RWPE2 (cell line): ENCODE measurements at regions not wholly inside any gene's neighbourhood (a gene's known extent, or its start where the extent isn't known, plus 50 kb on each side); places are given as distances from the start of the nearest gene placed in this dataset.

Experiments used
- ATAC-seq: fragments of 200-7000 bp; cut with Tn5 transposase; 3 replicates; pipeline ENCODE4 v1.9.1; 2021; ENCODE audit warnings: low read depth
- DNase-seq: peaks from one replicate; pipeline ENCODE4 v3.0.0-alpha.2; 2020; ENCODE audit warnings: low spot score
- H3K27ac ChIP-seq: fragments of 450-650 bp; 2 replicates; pipeline ENCODE4 v1.5.1; 2017; ENCODE audit warnings: mild to moderate bottlenecking; ENCODE audit not compliant: poor library complexity, severe bottlenecking
- H3K27me3 ChIP-seq: fragments of 250-450 bp; sonication (Bioruptor Pico); 2 replicates; pipeline ENCODE4 v1.5.1; 2021; ENCODE audit warnings: mild to moderate bottlenecking, moderate library complexity; ENCODE audit not compliant: insufficient read depth, poor library complexity, severe bottlenecking
- H3K36me3 ChIP-seq: fragments of 250-450 bp; sonication (Bioruptor Pico); 2 replicates; pipeline ENCODE4 v1.5.1; 2020; ENCODE audit warnings: low read depth, mild to moderate bottlenecking, moderate library complexity
- H3K4me1 ChIP-seq: fragments of 250-450 bp; sonication (Bioruptor Pico); 2 replicates; pipeline ENCODE4 v1.5.1; 2021; ENCODE audit warnings: mild to moderate bottlenecking, moderate library complexity; ENCODE audit not compliant: insufficient read depth, poor library complexity, severe bottlenecking
- H3K4me3 ChIP-seq: fragments of 250-450 bp; sonication (Bioruptor Pico); 2 replicates; pipeline ENCODE4 v1.5.1; 2021; ENCODE audit warnings: mild to moderate bottlenecking, moderate library complexity; ENCODE audit not compliant: severe bottlenecking
- H3K9me3 ChIP-seq: fragments of 250-450 bp; sonication (Bioruptor Pico); 2 replicates; pipeline ENCODE4 v1.5.1; 2021; ENCODE audit warnings: mild to moderate bottlenecking, moderate library complexity; ENCODE audit not compliant: severe bottlenecking
- TF ChIP-seq, protein P1 (sequence below): fragments of 450-650 bp; IDR thresholded peaks from one replicate; pipeline ENCODE4 v1.5.1; 2017; ENCODE audit warnings: mild to moderate bottlenecking, moderate library complexity; ENCODE audit not compliant: poor library complexity, severe bottlenecking

DNA sequence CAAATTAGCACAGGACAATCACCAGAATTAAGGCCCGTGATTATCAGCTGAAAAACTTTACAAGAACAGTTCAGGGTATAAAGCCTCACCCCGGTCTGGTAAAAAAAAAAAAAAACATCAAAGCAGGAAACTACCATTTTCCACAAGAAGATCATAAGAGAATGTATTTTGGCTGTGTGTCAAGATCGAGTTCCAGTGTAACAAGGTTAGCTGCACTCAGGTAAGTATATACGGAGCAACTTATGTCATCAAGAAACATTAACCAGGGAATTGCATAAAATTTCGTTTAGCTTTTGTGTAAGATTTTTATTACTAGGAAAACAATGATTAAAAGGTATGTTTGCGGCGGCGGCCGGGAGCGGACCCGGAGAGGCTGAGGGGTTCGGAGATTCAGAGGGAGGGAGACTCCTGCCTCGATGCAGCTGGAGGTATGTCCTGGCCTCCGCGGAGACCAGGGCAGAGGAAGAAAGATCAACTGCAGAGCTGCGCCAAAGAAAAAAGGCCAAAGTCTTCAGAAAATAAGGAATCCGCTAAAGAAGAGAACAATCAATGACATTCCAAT, 533.8 kb upstream of the CNTNAP2 start:
- no peak for ATAC-seq
- DNase-seq = no peak
- no peak overlapping the region for H3K27ac ChIP-seq

DNA sequence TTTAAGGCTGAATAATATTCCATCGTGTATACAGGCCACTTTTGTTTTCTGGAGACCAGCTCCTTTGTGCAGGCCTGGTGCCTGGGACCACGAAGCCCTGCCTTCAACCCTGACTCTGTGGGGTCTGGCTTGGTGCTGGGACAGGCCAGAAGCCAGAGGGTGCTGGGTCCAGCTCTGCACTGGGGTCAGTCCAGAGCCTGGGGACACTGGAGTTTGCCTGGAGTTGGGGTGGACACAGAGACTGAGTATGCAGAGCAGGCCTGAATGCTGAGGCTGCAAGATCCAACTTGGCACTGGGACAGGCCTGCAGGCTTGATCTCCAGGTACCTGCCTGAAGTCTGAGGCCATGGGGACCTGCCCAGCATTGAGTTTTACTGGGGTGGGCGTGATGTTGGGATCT, 558.8 kb upstream of the CNTNAP2 start:
- Histone ChIP-seq H3K27me3 (no peaks in the 10 kb centered on the region), H3K36me3 (no peaks in the 10 kb centered on the region), H3K27ac (no peak overlapping the region), H3K9me3 (no peaks in the 10 kb centered on the region), H3K4me1 (no peaks in the 10 kb centered on the region), H3K4me3 (no peak overlapping the region)
- no peak for DNase-seq
- TF ChIP-seq, protein P1, sequence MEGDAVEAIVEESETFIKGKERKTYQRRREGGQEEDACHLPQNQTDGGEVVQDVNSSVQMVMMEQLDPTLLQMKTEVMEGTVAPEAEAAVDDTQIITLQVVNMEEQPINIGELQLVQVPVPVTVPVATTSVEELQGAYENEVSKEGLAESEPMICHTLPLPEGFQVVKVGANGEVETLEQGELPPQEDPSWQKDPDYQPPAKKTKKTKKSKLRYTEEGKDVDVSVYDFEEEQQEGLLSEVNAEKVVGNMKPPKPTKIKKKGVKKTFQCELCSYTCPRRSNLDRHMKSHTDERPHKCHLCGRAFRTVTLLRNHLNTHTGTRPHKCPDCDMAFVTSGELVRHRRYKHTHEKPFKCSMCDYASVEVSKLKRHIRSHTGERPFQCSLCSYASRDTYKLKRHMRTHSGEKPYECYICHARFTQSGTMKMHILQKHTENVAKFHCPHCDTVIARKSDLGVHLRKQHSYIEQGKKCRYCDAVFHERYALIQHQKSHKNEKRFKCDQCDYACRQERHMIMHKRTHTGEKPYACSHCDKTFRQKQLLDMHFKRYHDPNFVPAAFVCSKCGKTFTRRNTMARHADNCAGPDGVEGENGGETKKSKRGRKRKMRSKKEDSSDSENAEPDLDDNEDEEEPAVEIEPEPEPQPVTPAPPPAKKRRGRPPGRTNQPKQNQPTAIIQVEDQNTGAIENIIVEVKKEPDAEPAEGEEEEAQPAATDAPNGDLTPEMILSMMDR = no peak
- ATAC-seq = no peak

More for the DNA sequence above, 533.8 kb upstream of the CNTNAP2 start:
- no peaks in the 10 kb centered on the region for H3K27me3 ChIP-seq
- no peaks in the 10 kb centered on the region for H3K36me3 ChIP-seq
- H3K4me1 ChIP-seq = no peaks in the 10 kb centered on the region
- no peaks in the 10 kb centered on the region for H3K9me3 ChIP-seq
- H3K4me3 ChIP-seq = no peak overlapping the region
- TF ChIP-seq, protein P1 = no peak

DNA sequence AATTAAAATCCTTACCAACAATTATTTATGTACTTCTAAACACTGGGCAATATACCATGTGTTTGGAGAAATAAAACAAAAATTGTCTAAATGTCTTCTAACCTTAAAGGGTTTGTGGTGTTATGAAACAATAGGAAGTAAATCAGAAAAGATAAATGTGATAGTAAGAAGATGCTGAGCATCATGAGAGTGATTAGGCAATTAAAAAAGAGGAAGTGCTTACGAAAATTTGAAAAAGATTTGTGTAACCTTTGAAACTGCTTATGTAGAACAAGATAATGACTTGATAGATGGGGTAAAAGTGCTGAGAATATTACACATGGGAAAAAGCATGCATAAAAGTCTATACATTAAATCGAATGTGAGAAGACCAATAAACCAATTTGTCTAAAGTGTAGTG, 573.4 kb upstream of the CNTNAP2 start:
- Histone ChIP-seq H3K27ac (no peak overlapping the region), H3K27me3 (no peaks in the 10 kb centered on the region), H3K36me3 (no peaks in the 10 kb centered on the region), H3K9me3 (no peaks in the 10 kb centered on the region), H3K4me1 (no peaks in the 10 kb centered on the region), H3K4me3 (no peak overlapping the region)
- TF ChIP-seq, protein P1 = no peak
- ATAC-seq (no peak), DNase-seq (no peak)

DNA sequence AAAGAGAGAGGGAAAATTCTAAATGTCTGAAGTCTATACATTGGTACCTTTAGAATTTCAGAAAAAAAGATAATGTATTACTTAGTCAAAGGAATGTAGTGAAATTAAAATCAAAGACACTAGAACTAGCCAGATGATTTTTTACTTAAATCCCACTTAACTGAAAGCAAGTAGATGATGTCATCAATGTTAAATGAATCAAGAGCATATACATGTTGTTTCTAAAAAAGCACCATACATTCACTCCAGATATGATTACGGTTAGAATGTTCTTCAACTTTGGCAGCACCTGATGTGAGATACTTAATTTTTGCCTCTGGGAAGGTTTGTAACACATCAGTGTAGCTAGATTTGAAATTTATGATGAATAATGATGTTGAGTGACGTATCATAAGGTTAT, 576.7 kb upstream of the CNTNAP2 start:
- DNase-seq (no peak), ATAC-seq (no peak)
- Histone ChIP-seq H3K27ac (no peak overlapping the region), H3K4me3 (no peak overlapping the region), H3K9me3 (no peaks in the 10 kb centered on the region), H3K27me3 (no peaks in the 10 kb centered on the region), H3K36me3 (no peaks in the 10 kb centered on the region), H3K4me1 (no peaks in the 10 kb centered on the region)
- TF ChIP-seq, protein P1 = no peak

DNA sequence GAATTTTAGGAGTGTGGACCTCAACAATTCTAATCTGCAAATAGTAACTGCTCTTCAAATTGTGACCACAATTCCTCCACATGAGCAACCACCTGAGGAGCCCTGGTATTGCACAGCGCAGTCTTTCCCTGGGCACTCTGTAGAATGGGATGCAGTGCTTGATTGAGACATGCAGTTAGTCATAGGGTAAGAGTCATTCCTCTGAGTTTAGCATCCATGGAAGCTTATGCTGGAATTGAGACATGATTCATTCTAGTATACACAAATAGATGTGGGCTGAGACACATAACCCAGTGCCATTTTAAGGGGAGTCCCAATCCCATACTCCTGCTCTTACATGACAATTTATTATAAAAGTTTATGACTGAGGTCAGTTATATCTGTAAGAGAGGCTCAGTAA, 582.3 kb upstream of the CNTNAP2 start:
- no peaks in the 10 kb centered on the region for H3K36me3 ChIP-seq
- H3K27me3 ChIP-seq = no peaks in the 10 kb centered on the region

More for the DNA sequence above, 582.3 kb upstream of the CNTNAP2 start:
- DNase-seq (no peak), ATAC-seq (no peak)
- TF ChIP-seq, protein P1 = no peak
- Histone ChIP-seq H3K4me3 (no peak overlapping the region), H3K27ac (no peak overlapping the region), H3K9me3 (no peaks in the 10 kb centered on the region), H3K4me1 (no peaks in the 10 kb centered on the region)
